HG03139 (cell line): ENCODE measurements at regions not wholly inside any gene's neighbourhood (a gene's known extent, or its start where the extent isn't known, plus 50 kb on each side); places are given as distances from the start of the nearest gene placed in this dataset.
"Not testable (repeated sequence)": the region's sequence is repeated elsewhere in the genome, so short reads cannot be mapped to it uniquely, and the experiment has no call there.

ENCODE experiments used
- ATAC-seq: cut with Tn5 transposase; IDR thresholded peaks from one replicate; pipeline ENCODE4 v1.9.1; 2021; ENCODE audit not compliant: unreplicated experiment

DNA sequence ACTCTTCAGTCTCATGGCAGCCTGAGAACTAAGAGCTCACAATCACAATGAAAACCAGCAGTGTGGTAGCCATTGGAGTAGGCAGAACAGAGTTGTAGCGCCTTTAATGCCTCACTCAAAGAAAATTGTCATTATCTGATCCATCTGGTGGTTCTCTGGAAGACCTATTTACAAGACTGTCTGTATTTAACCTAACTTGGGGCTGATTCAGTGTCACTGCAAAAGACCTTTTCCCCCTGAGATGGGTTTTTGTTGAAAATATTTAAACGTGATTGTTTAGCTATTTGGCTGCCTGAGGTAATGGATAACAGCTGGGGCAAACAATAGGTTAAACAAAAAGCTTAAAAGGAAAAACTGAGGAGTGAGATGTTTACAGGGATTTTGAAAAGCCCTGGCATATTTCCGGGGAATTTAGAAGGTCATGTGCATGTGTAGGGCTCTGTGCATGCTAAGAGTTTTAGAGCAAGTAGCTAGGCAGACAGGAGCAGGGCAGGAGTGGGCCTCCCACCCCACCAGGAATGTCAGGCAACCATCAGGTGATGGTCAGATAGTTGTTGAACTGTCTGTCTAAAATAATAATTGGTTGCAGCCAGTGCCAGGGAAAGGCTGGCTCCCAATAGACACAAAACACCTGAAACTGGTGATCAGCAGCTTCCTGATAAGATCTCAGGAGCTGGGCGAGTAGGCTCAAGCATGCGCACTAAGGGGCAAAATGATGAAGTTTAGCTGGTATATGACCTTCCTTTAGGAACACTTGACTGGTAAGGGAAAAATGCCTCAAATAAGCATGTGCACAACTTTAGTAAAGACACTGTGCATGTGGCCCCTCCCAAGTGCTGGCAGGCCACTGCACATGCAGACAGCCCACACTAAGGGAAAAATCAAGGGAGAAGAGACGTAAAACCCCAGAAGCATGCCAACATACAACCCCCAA is 70.8 kb upstream of the AKIRIN2 start:
- ATAC-seq: no peak

DNA sequence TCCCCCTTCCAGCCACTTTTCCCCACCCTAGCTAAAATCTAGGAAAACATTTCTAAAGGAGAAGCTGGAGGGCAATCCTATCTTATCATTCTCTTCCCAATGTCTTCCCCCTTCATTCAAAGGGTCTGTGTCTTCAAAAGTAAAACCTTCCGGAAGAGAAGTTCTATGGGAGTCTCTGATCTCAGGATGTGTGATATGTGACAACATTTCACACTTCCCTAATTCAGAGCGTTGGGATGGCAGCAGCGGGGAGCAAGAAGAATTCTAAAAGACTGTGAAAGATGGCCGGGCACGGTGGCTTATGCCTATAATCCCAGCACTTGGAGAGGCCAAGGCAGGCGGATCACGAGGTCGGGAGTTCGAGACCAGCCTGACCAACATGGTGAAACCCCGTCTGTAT is 65.4 kb upstream of the AKIRIN2 start:
- ATAC-seq: no peak

DNA sequence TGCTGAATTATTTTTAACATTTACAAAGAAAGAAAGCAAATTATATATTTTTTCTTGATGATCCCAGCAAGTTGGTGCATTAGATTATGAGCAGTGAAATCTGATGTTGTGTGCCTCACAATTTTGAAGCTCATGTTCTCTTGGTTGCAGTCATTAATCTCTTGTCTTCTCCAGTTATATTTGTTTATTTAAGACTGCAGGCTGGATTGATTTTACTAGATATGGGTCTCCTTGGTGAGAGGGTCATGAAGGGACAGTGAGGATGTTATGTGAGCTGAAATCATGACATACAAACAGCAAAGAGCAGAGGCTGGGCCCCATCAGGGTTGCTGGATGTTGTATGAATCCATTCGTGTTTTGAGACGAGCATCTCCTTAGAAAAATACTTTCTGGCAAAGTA is 64.2 kb upstream of the AKIRIN2 start:
- no peak for ATAC-seq

DNA sequence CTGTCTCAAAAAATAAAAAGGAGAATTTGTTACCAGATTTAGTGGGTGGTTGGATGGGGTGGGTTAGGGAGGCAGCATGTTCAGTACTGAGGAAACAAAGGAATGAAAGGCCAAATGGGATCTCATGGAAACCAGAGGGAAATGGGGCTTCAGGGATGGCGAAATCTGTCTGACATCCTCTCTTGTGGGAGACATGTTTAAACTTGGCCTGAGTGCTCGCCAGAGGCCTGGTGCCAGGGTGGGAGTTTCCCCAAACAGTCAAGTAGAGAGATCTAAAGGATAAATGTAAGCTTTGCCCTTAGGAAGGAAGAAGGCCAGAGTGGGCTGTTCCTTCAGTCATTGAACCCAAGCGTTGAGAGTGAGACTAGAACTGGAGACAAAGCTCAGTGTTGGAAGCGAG is 61.9 kb upstream of the AKIRIN2 start:
- no peak for ATAC-seq

DNA sequence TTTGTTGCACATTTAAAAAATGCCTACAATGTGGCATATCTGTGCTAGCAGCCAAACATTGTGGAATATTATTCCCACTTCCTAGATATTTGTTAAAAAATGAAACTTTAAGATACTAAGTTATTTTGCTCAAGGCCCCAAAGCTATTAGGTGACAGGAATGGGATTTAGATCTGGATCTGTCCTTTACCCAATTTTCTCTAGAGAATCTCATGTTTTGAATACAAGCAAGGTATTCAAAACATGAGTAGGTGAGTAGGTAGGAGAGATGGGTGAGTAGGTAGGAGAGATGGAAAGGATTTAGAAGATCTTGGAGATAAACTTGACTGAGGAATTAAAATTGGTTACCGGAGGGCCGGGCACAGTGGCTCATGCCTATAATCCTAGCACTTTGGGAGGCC is 61.2 kb upstream of the AKIRIN2 start:
- ATAC-seq: no peak

DNA sequence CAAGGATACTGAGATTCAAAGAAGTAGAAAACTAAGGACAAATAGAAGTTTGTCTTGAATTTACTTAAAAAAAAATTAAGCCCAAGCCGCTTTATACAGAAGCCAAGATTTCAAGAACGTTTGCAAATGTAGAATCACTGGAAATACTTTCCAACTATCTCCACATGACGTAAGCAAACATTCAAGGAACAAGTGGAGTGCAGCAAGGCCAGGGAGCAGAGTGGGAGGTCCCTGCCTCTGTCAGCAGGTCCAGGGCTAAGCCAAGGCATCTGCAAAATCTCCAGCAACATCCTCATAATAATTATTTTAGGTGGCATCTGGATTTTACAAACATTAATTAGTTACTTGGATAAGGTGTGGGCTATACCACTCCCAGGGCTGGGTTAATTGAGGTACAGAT is 60.1 kb upstream of the AKIRIN2 start:
- no peak for ATAC-seq

DNA sequence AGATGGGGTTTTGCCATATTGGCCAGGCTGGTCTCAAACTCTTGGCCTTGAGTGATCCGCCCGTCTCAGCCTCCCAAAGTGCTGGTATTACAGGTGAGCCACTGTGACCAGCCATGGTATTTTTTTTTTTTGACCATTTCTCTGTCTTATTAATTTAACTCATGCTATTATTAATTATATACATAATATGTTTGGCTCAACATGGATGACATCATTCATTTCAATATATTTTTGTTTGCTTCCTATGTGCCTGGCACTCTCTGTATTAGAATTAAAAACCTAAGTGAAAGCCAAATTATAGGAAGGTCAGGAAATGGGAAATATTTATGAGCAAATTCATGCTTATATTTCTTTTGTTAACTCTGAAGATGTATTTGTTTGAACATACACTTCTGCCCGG is 55.8 kb upstream of the AKIRIN2 start:
- no peak for ATAC-seq

DNA sequence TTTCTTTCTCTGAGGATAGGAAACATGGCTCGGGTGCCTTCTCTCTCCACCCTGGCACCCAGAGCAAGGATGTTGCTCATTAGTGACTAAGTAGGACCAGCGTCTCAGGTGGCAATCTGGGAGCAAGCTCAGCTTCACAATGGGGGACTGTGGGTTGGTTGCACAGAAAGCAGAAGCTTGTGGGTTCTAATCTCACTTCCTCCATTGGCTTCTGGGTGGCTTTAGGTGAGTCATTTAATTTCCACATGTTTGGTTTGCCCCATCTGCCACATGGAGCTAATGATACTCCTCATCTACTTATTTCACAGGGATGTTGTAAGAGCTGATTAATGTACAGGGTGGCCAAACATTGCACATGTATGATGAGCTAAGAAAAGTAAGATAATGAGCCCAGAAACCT is 54.8 kb upstream of the AKIRIN2 start:
- ATAC-seq: peak; percentile 96

DNA sequence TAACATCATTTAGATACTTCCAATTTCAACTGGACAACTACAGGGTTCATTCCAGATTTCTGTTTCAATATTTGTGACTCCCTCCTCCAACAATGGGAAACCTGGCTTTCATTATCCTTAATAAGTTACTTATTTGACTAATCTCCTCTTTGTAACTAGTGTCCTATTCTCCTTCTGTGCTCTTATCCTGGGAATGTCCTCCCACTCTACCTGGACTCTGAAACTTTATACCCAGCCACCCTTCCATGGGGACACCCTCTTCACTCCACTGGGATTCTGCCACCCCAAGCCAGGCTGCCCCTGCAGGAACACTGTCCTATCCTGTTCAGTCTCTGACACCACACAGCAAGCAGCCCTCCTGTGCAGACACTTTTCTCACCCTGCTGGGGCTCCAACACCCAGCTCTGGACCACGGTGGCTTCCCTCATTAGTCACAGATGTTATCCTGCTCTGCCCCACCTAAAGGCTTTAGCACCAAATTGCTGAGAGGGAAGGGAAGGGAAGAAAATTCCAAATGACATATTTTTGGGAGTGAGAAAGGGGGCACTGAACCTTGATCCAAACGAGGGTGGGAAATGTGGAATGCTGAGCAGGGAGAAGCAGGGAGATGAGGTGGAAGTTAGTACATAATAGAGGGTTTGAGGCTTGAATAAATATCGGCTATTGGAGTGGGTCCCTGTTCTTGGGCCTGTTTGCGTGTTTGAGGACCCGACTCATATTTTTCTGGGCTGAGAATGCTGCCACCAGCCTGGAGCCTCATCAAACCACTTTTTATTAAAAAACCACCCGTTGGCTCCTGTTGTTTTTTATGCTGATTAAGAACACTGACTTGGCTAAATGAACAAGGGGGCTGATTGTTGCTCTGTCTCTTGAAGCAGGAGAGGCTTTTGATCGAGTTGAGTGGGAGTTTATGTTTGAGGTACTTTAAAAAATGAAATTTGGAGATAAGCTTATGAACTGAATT is 54.0 kb upstream of the AKIRIN2 start:
- no peak for ATAC-seq

DNA sequence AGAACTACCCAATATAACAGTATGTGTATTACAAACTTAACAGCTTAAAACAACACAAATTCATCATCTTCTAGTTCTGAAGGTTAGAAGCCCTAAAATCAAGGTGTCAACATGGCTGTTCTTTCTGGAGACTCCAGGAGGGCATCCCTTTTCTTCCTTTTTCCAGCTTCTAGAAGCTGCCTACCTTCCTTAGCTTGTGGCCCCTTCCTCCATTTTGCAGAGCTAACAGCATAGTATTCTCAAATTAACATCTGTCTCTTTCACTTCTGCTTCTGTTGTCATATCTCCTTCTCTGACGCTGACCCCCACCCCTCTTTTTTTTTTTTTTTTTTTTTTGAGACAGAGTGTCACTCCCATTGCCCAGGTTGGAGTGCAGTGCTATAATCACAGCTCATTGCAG is 52.8 kb upstream of the AKIRIN2 start:
- peak; percentile 38 for ATAC-seq

DNA sequence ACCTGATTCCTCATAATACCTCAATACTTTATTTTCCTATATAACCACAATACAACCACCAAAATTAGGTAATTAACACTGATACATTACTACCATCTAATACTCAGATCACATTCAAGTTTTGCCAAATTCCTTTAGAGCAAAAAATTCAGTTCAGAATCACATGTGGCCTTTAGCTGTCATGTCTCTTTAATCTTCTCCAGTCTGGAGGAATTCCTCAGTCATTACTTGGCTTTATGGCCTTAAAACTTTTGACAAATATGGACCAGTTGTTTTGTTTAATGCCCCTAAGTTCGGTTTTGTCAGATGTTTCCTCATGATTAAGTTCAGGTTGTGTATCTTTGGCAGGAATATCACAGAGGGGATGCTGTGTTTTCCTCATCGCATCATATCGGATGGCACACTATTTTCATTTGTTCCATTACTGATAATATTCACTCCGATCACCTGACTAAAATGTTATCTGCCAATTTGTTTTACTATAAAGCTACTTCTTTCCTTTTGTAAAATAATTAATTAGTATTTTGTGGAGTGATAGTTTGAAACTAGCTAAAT is 51.2 kb upstream of the AKIRIN2 start:
- no peak for ATAC-seq

DNA sequence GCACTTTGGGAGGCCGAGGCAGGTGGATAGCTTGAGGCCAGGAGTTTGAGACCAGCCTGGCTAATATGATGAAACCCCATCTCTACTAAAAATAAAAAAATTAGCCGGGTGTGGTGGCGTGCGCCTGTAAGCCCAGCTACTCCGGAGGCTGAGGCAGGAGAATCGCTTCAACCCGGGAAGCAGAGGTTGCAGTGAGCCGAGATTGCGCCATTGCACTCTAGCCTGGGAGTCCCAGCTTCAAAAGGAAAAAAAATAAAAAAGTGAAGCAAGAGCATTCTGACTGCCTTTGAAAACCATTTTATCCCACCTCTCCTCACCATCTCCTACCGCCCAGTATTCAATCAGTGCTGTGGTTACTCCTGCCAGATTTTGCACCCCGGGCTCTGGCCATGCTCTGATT is 50.5 kb upstream of the AKIRIN2 start:
- not testable (repeated sequence) for ATAC-seq
